HT-29 (cell line): ENCODE measurements at regions not wholly inside any gene's neighbourhood (a gene's known extent, or its start where the extent isn't known, plus 50 kb on each side); places are given as distances from the start of the nearest gene placed in this dataset.

Experiments used
- DNase-seq: peaks from one replicate; pipeline ENCODE4 v3.0.0-alpha.2; 2015; ENCODE audit warnings: low spot score

DNA sequence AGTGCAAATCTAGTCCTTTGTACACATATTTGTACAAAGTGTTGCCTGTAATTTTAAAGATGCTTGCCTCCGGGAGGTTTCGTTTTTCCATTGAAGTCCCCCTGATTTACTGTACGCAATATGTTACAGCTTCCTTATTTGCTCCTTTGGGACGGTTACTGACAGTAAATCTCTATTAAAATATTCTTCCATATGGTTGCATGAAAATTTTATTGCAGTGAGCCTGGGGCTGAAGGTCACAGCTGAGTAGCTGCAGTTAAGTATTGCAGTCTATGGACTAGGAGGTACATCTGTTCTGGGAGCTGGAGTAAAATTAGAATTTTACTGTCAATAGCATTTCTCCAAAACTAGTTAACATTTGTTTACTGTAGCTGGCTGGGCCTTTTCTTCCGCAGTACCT, 119.2 kb downstream of the ETAA1 start:
- no peak for DNase-seq

DNA sequence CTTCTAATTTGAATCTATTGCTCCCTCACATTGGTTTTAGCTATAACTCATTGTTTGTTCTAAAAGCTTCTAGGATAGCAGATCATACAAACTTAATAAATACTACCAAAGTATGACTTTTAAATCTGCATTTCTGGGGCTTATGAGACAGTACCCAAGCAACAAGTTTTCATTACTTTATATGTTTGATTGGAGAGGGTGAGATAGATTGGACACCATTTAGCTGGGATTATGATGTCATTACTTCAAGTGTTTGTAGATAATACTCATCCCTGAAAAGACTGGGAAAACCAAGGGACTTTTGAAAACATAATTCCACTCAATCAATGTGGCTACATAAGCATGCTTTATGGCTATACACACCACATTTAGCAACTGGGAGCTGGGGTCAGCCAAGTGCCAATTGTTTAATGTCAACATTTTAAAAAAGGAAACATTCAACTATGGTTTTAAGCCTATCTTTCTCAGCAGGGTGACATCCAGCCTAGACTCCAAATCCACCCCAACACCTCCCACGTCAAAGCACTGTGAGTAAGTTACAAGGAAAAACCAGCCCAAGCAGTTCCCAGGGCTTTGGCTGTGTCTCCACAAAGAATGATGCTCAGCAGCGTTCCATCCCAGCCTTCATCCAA, 119.9 kb downstream of the ETAA1 start:
- no peak for DNase-seq

DNA sequence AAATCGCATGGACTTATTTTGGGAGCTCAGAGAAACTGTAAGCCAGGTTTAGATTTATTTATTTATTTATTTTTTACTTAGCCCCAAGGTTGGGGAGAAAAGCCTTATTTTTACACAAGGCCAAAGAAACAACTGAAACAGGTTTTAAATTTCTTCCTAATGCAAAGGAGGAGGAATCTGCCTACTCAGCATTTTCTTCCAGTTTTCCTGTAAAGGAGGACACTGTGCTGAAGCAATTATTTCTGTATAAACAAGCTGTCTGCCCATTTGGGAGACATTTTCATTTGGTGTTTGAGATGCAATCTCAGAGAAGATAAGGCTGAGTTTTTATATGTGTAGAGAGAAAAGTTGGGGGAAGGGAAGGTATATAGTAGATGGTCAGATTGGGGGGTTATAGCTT, 125.0 kb downstream of the ETAA1 start:
- no peak for DNase-seq

DNA sequence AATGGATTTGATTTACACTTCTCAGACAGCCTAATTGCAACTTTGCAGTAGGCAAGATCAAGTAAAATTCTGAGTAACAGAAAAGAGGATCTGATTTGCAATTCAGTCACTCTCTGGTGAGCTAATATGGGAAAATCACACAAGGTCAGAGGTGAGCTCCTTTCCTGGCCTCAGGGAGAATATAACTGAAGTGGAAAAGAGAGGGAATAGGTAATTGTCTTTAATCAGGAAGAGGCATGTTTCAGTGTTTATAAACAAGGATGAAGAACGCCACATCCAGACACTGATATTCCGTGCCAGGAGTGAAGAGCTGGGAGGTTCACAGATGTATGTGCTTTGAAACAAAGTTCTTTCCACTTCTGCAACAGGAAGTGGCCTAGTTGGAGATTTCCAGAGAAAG, 127.1 kb downstream of the ETAA1 start:
- no peak for DNase-seq

DNA sequence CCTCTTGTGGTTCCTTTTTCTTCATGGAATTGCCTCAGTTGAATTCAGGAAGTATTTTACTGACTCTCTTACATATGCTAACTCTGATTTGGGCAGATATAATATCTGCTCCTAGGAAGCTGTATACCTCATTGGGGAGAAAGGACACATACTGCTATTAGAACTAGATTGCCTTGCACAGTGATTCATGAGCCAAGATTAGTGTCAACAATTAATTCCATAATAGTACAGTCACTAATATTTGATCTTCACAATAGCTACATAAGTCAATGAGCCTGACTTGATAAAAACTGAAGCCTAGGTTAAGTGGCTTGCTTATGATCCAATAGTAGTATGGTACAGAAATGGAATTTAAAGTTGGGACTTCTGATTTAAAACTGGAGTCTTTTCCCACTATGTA, 127.6 kb downstream of the ETAA1 start:
- DNase-seq: no peak

DNA sequence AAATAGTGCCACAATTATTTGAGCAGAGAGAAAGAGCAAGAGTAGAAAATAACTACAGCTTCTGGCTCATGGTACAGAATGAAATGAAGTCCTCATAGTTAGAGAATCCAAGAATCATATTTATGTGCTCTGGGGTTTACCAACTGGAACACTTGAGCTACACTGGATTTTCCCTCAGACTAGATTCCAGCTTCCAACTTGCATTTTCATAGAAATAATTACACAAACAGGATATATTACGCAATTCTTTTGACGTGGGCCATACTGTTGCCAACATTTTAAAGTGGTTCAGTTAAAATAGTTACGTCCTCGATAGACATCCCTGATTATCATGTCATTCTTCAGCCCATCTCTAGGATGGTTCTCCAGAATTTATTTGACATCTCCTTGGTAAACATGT, 129.2 kb downstream of the ETAA1 start:
- DNase-seq: no peak

DNA sequence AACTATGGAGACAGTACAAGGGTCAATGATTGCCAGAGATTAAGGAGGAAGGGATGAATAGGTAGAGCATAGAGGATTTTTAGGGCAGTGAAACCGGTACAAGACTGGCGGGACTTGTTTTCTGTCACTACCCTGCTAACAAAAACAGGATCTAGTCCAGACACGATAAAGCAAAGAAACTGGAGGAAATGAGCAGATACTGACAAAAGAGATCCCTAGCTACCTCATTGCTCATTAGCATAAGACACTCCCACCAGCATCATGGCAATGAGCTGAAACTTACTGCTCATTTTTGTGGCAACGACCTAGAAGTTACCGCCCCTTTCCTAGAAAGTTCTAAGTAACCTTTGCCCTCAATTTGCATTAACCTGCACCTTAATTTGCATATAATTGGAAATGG, 131.2 kb downstream of the ETAA1 start:
- no peak for DNase-seq

DNA sequence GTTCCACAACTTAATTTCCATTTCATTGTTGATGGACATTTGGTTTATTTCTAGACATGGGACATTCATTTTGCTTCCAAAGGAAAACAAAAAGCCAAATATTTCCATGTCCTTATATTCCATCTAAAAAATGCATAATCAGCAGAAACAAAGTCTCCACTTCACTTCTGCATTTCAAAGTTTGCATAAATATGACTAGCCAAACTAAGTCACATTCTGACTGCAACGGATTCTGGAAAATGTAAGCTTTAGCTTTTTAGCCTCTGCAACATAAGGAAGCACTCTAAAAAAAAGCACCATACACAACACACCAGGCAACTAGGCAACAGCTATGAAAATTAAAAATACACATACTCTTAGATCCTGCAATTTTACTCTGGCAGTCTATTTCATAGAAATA, 135.3 kb downstream of the ETAA1 start:
- DNase-seq: no peak

DNA sequence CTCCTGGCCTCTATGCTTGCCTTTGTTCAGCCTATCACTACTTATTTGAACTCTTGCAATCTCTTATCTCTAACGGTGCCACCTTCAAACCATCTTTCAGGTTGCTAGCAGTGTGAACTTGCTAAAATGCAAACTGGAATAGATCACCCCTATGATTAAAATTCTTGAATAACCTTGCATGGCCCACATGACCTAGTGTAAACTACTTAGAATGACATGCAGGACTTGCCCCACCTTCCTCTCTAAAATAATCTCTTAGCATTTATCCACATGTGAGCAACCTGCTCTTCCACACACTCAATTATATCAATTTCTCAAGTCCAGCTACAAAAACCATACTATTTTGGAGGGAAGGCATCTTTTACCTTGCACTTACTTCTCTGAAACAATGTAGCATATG, 137.6 kb downstream of the ETAA1 start:
- no peak for DNase-seq

DNA sequence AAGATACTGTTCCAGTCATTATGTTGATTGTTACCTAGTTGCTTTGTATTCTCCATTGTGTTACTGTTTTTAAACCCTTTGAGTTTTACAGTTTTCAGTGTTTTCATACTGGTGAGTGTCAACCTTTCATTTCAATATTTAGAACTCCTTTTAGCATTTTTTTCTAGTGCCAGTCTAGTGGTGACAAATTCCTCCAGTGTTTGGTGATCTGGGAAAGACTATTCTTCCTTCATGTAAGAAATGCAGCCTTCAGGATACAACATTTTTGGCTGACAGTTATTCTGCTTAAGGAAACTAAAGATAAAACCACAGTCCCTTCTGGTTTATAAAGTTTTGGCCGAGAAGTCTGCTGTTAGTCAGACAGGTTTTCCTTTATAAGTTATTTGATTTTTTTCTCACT, 143.8 kb downstream of the ETAA1 start:
- DNase-seq: no peak

DNA sequence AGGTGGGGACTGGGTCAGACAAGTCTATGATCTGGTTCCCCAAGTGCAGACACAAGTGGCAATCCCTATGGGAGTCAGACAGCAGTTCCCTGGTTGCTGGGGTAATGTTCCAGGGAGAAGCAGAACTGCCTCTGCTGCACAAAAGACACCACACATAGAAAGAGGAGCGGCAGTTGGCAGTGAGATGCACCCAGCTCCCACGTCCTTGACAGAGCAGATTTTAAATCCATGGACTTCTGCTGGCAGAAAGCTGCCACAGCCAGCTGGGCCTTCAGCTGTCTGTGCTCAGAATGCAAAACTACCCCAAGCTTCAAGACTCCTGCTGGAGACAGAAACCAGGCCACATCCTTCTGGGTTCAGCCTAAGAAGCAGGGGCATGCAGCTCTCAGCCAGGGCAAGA, 147.2 kb downstream of the ETAA1 start:
- DNase-seq: no peak

DNA sequence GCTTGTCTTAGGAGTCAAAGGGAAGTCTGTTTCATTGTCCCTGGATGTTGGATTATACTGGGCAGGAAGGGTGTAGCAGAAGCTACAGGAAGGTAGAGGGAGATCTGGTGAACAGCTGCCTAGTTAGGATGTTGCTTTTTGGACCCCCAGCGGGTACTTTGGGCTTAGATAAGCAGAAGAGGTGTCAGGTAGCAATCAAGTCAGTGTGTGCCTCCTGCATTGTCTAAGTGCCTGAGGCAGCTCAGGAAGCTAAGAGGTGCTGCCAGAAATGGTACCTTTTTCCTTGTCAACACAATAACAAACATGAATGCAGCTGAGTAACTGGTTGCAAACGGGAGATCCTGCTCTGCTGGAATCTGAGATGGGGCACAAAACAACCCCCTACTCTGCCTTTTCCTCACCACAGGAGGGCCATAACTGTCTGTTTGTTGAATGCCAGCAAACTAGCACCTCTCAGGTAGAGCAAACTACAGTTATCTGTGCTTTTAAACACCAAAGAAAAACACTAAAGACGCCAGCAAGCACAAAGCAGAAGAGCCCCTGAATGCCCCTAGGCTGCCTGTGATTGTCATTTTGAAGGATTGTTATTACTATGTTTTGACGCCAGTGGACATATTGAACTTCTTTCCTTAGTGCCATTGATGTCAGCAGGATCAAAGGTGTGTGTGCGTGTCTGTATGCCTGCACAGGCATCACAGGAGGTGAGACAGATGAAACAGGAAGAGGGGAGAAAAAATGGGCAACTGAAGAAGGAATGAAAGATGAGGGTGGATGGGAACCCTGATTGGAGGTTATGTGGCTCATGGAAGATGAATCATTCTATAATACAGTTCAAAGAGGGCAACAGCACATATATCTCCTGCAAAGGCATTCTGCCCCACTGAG, 151.4 kb downstream of the ETAA1 start:
- DNase-seq: no peak

DNA sequence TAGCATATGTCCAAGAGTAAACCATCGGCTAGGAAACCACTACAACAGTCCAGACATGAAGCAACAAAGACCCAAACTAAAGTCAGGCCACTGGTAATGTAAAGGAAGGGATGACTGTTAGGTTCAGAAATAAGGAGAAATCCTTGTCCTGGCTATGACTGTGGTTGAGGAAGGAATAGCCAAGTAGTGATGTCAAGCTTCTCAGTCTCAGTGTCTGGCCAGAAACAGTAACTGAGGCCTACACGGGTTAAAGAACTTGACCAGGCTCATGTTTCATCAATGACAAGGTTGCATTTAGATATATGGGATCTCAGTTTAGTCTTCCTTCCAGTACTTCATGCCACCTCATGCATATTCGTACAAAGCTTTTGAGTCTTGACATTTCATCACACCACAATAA, 162.0 kb downstream of the ETAA1 start:
- DNase-seq: no peak

DNA sequence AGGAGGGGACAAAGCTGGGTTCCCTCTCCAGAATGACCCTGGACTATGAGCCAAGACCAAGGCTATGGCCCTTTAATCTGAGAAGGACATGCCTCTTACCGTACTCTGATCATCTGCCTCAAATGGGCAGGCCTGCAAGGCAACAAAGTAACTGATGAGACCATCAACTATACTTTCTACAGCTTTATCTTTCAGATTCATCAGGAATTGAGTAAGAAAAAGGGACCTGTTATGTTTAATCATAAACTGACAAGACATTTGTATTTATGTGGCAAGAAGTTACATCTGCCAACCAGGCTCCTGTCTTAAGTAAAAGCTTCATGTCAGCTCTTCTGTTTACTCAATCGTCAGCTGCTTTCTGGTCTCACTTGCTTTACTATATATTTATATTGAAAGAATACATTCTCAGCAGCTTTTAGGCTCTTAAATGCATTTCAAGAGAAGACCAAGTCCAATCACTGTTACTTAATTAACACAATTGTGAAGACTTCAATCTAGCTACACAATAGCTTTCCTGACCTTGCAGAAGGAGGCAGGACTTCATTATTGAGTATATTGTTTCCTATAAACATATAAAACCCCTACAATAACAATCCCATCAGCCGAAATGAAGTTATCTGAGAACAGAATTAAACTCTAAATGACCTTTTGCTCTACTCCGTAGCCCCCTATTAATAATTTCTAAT, 163.8 kb downstream of the ETAA1 start:
- no peak for DNase-seq

DNA sequence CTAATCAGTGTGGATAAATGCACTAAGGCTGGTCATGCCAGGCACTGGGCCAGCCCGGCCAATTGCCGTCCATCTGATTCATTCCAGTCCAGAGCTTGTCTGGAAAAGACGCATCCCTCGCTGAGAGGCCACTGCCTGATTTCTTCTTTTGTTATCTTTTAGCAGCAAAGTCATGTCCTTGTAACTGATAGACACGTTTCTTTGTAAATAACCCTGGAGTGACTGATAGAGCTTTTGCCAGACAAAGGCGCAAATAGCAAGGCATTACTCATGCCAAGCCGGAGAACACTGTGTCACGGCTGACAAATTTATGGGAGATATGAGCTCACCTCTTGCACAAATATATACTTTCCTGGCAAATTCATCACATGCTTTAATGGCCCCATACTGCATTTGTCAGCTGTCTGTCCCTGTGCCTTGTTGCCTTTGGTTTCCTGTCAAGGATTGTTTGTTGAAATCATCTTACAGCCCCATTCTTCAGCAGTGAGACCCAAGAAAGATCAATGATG, 164.4 kb downstream of the ETAA1 start:
- peak; percentile 47 for DNase-seq

DNA sequence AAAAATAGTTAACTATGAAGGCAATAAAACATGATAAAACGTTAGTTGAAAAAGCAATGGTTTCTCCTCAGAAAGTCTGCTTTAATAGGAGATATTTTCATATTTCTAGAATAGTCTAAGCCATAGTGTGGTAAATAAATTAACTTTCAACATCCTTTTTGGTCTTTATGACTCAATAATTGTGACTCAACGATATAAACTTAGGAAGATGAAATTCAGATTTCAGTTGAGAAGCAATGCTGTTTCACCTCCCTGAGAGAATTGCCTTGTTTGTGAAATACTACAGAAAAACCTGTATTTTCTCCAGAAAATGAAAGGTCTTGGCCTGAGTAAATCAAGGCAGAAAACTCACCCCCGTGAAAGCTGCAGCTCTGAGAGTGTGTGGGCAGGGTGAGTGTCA, 166.9 kb downstream of the ETAA1 start:
- no peak for DNase-seq

DNA sequence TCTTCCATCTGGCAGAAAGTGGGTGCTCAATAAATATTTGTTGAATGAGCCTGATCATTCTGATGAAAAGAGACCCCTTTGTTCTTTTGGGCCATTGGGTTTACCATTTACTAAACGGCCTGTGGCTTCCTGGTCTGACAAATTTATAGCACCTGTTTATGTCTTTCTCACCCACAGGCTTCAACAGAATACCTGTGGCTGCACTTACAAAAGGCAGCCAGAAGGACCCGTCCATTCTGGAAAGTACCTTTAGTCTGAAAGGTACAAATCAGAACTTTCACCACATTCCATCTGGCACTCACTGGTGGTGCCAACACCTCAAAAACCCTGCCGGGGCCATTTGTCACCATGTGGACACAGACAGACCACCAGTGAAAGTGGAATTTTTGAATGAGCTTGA, 167.5 kb downstream of the ETAA1 start:
- DNase-seq: no peak

DNA sequence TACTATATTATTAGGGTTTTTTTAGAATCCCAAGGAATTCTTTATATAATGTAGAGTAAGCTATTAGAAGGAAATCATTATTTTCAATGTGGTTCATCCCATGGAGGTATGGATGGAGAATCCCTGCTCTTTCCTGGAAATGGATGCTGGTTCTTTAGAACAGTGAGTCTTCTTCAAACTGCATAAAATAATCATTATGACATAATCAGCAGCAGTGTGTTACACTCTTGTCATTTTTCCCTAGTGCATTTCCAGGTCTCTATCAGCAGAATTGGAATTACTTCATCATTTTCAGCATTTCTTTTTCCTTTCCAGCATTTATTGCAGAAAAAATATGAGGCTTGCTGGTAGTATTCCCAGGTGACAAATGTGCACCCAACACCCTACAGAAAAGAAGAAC, 168.1 kb downstream of the ETAA1 start:
- DNase-seq: no peak

DNA sequence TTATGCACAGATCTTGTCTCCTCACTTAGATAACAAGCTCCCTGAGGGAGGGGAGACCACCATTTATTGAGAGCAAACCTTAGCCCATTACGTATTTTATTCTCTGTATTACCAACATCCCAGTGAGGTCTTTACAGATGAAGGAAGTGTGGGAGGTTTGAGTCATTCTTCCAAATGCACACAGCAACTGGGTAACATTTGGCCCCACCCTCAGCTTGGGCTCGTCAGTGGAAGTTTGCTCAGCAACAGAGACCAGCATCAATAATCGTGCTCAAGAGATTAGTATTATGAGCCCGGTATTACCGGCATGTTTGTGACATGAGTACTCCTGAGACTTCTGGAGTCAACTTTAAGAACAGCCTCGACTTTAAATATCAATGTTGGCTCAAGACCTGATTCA, 168.6 kb downstream of the ETAA1 start:
- DNase-seq: no peak

DNA sequence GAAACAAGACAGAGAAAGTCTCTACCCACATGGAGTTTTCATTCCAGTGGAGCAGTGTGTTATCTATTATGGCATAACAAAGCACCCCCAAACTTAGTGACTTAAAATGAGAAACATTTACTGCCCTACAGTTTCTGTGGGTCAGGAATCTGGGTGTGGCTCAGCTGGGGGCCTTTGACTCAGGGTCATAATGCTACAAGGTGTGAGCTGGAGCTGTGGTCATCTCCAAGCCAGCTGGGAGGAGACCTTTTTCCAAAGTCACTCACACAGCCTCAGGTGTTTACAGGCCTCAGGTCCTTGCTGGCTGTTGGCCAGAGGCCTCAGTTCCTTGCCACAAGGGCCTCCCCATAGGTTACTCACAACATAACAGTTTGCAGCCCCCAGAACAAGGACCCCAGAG, 169.2 kb downstream of the ETAA1 start:
- DNase-seq: no peak

DNA sequence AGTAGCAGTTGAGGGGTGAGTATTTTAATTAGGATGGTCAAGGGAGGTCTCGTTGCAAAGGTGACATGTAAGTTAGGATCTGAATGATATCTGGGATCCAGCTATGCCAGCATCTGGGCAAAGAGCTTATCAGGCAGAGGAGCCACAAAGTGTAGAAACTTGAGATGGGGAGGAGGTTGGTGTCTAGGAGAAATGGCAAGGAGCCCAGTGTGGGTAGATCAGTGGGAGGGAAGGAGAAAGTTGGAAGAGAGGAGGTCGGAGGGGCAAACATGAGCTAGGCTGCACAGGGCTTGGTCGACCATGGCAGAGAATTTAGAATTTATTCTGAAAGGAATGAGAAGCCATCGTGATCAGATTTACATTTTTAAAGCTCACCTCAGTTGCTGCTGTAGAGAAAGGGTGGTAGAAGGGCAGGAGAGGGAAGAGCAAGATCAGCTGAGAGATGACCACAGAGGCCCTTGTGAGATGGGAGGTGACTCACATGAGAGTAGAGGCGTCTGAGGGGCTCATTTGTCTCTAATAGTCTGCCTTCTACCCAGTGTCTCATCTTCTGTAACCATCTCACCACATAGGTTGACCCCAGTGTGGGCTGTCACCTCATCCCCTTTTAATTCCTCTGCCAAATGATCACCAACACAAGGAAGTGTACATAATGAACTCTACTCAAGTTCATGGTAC, 170.0 kb downstream of the ETAA1 start:
- no peak for DNase-seq

DNA sequence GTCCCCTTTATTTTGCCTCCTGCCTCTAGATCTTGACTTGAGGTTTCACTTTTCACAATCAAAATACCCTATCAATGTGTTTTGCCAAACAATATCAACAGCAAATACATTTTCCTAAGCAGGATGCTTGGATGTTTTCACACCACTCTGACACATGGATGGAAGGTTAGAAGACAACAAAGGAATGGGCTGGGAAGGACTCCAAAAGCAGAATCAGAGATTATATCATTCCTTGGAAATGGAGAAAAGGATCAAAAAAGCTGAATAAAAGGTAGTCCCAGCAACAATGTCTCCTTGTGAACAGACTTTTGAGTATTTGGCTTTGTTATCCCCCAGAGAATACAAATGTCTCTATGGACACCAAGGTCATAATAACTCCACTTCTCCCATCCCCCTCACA, 170.8 kb downstream of the ETAA1 start:
- DNase-seq: no peak
